ENCODE measurements at regions not wholly inside any gene's neighbourhood (a gene's known extent, or its start where the extent isn't known, plus 50 kb on each side); places are given as distances from the start of the nearest gene placed in this dataset.

DNA sequence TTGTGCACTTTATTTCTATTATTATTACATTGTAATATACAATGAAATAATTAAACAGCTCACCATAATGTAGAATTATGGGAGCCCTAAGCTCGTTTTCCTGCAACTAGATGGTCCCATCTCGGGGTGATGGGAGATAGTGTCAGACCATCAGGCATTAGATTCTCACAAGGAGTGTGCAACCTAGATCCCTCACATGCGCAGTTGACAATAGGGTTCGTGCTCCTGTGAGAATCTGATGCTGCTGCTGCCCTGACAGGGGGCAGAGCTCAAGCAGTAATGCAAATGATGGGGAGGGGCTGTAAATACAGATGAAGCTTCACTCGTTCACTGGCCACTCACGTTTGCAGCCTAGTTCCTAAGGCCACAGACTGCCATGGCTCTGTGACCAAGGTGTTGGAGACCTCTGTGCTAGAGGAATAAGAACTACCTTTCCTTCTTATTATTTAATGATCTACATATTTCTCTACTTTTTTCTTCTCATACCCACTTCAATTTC lies 492.9 kb upstream of the INTU start:
- no peaks in the 10 kb centered on the region for H3K27me3 ChIP-seq (ENCODE audit: control insufficient read depth, insufficient read depth, low read length)
- H3K9me3 ChIP-seq (ENCODE audit: control insufficient read depth, insufficient read depth, low read depth, low read length) = no peaks in the 10 kb centered on the region
- no peak overlapping the region for H3K27ac ChIP-seq (ENCODE audit: insufficient read depth, low read length)
- H2AFZ ChIP-seq (ENCODE audit: low read length) = no peak overlapping the region
- H3K9ac ChIP-seq (ENCODE audit: insufficient read depth, low read length) = no peak overlapping the region
- no peak for TF ChIP-seq EZH2 (IDR thresholded peaks at IDR 0.05; ENCODE audit: low read length, missing control alignments)
- TF ChIP-seq, protein P1, sequence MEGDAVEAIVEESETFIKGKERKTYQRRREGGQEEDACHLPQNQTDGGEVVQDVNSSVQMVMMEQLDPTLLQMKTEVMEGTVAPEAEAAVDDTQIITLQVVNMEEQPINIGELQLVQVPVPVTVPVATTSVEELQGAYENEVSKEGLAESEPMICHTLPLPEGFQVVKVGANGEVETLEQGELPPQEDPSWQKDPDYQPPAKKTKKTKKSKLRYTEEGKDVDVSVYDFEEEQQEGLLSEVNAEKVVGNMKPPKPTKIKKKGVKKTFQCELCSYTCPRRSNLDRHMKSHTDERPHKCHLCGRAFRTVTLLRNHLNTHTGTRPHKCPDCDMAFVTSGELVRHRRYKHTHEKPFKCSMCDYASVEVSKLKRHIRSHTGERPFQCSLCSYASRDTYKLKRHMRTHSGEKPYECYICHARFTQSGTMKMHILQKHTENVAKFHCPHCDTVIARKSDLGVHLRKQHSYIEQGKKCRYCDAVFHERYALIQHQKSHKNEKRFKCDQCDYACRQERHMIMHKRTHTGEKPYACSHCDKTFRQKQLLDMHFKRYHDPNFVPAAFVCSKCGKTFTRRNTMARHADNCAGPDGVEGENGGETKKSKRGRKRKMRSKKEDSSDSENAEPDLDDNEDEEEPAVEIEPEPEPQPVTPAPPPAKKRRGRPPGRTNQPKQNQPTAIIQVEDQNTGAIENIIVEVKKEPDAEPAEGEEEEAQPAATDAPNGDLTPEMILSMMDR (conservative IDR thresholded peaks at IDR 0.05 in 1 of 2, IDR thresholded peaks at IDR 0.05 in 1 of 2; ENCODE audit: low read depth in 1 of 2, low read length in 2 of 2) = no peak
- DNase-seq (ENCODE audit: low read depth in 2 of 2) = no peak
- H4K20me1 ChIP-seq (ENCODE audit: control insufficient read depth, extremely low read depth, insufficient read depth, low read length) = no peaks in the 10 kb centered on the region
- peaks cover 7% of the 10 kb centered on the region for H3K4me1 ChIP-seq (ENCODE audit: control insufficient read depth, extremely low read depth, insufficient read depth, low read length)
- no peaks in the 10 kb centered on the region for H3K79me2 ChIP-seq (ENCODE audit: control insufficient read depth, insufficient read depth, low read length)
- H3K4me2 ChIP-seq (ENCODE audit: extremely low read depth, insufficient read depth, low read length) = peak overlapping the region; percentile 9
- no peaks in the 10 kb centered on the region for H3K36me3 ChIP-seq (ENCODE audit: control insufficient read depth, insufficient read depth, low read length)
- H3K4me3 ChIP-seq (replicated peaks in 1 of 4; ENCODE audit: control extremely low read depth in 1 of 4, insufficient read depth in 1 of 4, low read depth in 3 of 4, low read length in 4 of 4) = no peak overlapping the region

DNA sequence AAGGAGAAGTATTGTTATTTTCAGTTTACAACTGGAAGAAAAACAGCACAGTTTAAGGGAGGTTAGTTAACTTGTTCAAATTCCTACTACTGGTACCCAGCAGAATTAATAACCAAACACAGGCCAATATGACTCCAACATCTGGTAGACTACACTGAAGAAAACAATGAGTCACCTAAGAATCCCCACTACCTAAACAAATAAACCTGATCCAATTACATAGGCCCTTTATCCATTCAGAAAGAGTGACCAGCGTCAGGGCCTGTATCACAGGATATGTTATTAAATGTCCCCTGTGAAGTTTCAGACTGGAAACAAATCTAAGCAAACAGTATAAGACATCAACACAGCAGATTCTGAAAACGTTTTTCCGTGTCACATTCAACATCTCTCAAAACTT lies 492.5 kb upstream of the INTU start:
- H3K36me3 ChIP-seq (ENCODE audit: control insufficient read depth, insufficient read depth, low read length) = no peaks in the 10 kb centered on the region
- no peaks in the 10 kb centered on the region for H3K79me2 ChIP-seq (ENCODE audit: control insufficient read depth, insufficient read depth, low read length)
- H3K4me1 ChIP-seq (ENCODE audit: control insufficient read depth, extremely low read depth, insufficient read depth, low read length) = peaks cover 7% of the 10 kb centered on the region
- no peak overlapping the region for H3K9ac ChIP-seq (ENCODE audit: insufficient read depth, low read length)
- no peak overlapping the region for H2AFZ ChIP-seq (ENCODE audit: low read length)
- no peak overlapping the region for H3K4me3 ChIP-seq (replicated peaks in 1 of 4; ENCODE audit: control extremely low read depth in 1 of 4, insufficient read depth in 1 of 4, low read depth in 3 of 4, low read length in 4 of 4)
- H3K9me3 ChIP-seq (ENCODE audit: control insufficient read depth, insufficient read depth, low read depth, low read length) = no peaks in the 10 kb centered on the region
- H3K27me3 ChIP-seq (ENCODE audit: control insufficient read depth, insufficient read depth, low read length) = no peaks in the 10 kb centered on the region
- peak; percentile 46 to 50 for DNase-seq (ENCODE audit: low read depth in 2 of 2)
- TF ChIP-seq EZH2 (IDR thresholded peaks at IDR 0.05; ENCODE audit: low read length, missing control alignments) = no peak
- TF ChIP-seq, protein P1 (conservative IDR thresholded peaks at IDR 0.05 in 1 of 2, IDR thresholded peaks at IDR 0.05 in 1 of 2; ENCODE audit: low read depth in 1 of 2, low read length in 2 of 2) = no peak
- H3K27ac ChIP-seq (ENCODE audit: insufficient read depth, low read length) = no peak overlapping the region
- no peaks in the 10 kb centered on the region for H4K20me1 ChIP-seq (ENCODE audit: control insufficient read depth, extremely low read depth, insufficient read depth, low read length)
- peak overlapping the region; percentile 9 for H3K4me2 ChIP-seq (ENCODE audit: extremely low read depth, insufficient read depth, low read length)

DNA sequence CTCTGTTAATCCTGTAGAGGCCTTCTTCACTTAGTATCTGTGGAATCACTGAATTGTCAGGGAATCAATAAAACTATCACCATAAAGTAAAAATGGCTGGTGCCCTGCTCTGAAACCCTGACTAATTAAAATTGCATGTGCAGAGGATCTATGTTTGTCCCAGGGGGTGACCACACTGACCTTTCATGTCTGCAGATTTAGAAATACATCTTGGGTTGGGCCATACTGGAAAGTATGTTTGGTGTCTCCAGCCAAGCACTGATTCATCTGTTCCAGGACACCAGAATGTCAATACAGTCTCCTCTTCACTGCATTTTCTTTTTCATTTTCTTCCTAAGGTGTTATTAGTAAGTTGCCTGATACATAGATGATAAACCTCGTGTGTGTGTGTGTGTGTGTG lies 490.9 kb upstream of the INTU start:
- Histone ChIP-seq H3K9me3 (ENCODE audit: control insufficient read depth, insufficient read depth, low read depth, low read length) (no peaks in the 10 kb centered on the region), H2AFZ (ENCODE audit: low read length) (no peak overlapping the region), H3K36me3 (ENCODE audit: control insufficient read depth, insufficient read depth, low read length) (no peaks in the 10 kb centered on the region), H3K4me1 (ENCODE audit: control insufficient read depth, extremely low read depth, insufficient read depth, low read length) (peaks cover 7% of the 10 kb centered on the region), H3K9ac (ENCODE audit: insufficient read depth, low read length) (no peak overlapping the region), H3K4me2 (ENCODE audit: extremely low read depth, insufficient read depth, low read length) (no peak overlapping the region), H3K4me3 (replicated peaks in 1 of 4; ENCODE audit: control extremely low read depth in 1 of 4, insufficient read depth in 1 of 4, low read depth in 3 of 4, low read length in 4 of 4) (no peak overlapping the region), H4K20me1 (ENCODE audit: control insufficient read depth, extremely low read depth, insufficient read depth, low read length) (no peaks in the 10 kb centered on the region), H3K27ac (ENCODE audit: insufficient read depth, low read length) (no peak overlapping the region), H3K79me2 (ENCODE audit: control insufficient read depth, insufficient read depth, low read length) (no peaks in the 10 kb centered on the region), H3K27me3 (ENCODE audit: control insufficient read depth, insufficient read depth, low read length) (no peaks in the 10 kb centered on the region)
- DNase-seq (ENCODE audit: low read depth in 2 of 2) = peak; percentile 55 to 71
- TF ChIP-seq, protein P1 (conservative IDR thresholded peaks at IDR 0.05 in 1 of 2, IDR thresholded peaks at IDR 0.05 in 1 of 2; ENCODE audit: low read depth in 1 of 2, low read length in 2 of 2) = no peak
- no peak for TF ChIP-seq EZH2 (IDR thresholded peaks at IDR 0.05; ENCODE audit: low read length, missing control alignments)

Data from fibroblast of lung (primary cell).